Transverse colon (tissue), 4 donors: ENCODE measurements at regions not wholly inside any gene's neighbourhood (a gene's known extent, or its start where the extent isn't known, plus 50 kb on each side); places are given as distances from the start of the nearest gene placed in this dataset.

Experiments
- DNase-seq: peaks from one replicate; pipeline ENCODE4 v3.0.0-alpha.2; 2019
- H3K27ac ChIP-seq, 4 donors: fragments of 200-600 bp; sonication (generic); 2 replicates each; pipeline ENCODE4 v1.5.1; 2016 to 2018; ENCODE audit warnings: inconsistent platforms in 4 of 4
- H3K27me3 ChIP-seq: fragments of 200-600 bp; sonication (generic); 2 replicates; pipeline ENCODE4 v1.5.1; 2017; ENCODE audit warnings: inconsistent platforms
- H3K36me3 ChIP-seq, 4 donors: fragments of 200-600 bp; sonication (generic); 2 replicates each; pipeline ENCODE4 v1.5.1; 2017 to 2019; ENCODE audit warnings: inconsistent platforms in 4 of 4
- H3K4me1 ChIP-seq, 4 donors: fragments of 200-600 bp; sonication (generic); 2 replicates each; pipeline ENCODE4 v1.5.1; 2017 to 2020; ENCODE audit warnings: inconsistent platforms in 4 of 4
- H3K4me3 ChIP-seq, 4 donors: fragments of 200-600 bp; sonication (generic); 1 replicate in 1 of 4; 2 replicates in 3 of 4; pipeline versions ENCODE4 v1.5.1 to v1.6.1; 2017 to 2019; ENCODE audit warnings: inconsistent platforms in 4 of 4
- H3K9me3 ChIP-seq, 2 donors: fragments of 200-600 bp; sonication (generic); 2 replicates each; pipeline ENCODE4 v1.5.1; 2017 to 2019; ENCODE audit warnings: inconsistent platforms in 2 of 2
- EP300 ChIP-seq: sonication (generic); formaldehyde crosslinking; IDR thresholded peaks from one replicate; pipeline ENCODE4 v1.6.1; 2017; ENCODE audit warnings: antibody characterized with exemption, low read depth
- POLR2A ChIP-seq: fragments of 450-650 bp; IDR thresholded peaks from one replicate; pipeline ENCODE4 v1.6.1; 2016; ENCODE audit warnings: antibody characterized with exemption, mild to moderate bottlenecking, moderate library complexity
- POLR2AphosphoS5 ChIP-seq, 3 donors: sonication (generic); formaldehyde crosslinking; IDR thresholded peaks; one replicate each; pipeline ENCODE4 v1.6.1; 2016; ENCODE audit warnings: antibody characterized with exemption in 3 of 3
- WGBS, 2 donors: methylation state at CpG; one replicate each; pipeline ENCODE4 v1.1.5; 2018; ENCODE audit warnings: low coverage in 1 of 2; 5-methylcytosine and 5-hydroxymethylcytosine counted together
- in situ Hi-C, 4 donors: fragments of 200-750 bp; cut with MboI; loops; one replicate each; pipeline versions ENCODE4 v1.15.0 to v1.15.1; 2017; ENCODE audit warnings: low sequenced_read_pairs in 3 of 4, low pct_ligation_motif_present in 1 of 4, low pct_unique_long_range_greater_than_20kb in 1 of 4
- intact Hi-C: fragments of 100-400 bp; cut with DNase I; formaldehyde crosslinking; loops from one replicate; pipeline ENCODE4 v1.15.1; 2023; ENCODE audit warnings: low total_unique reads
- TF ChIP-seq, protein P1 (sequence below), 5 experiments: fragments of 200-600 bp in 3 of 5; fragments of 450-650 bp in 2 of 5; sonication (generic) in 3 of 5; IDR thresholded peaks; 1 replicate in 2 of 5; 2 replicates in 3 of 5; pipeline ENCODE4 v1.5.1; 2016 to 2017; ENCODE audit warnings: antibody characterized with exemption in 5 of 5, inconsistent platforms in 3 of 5, mild to moderate bottlenecking in 2 of 5, moderate library complexity in 1 of 5

DNA sequence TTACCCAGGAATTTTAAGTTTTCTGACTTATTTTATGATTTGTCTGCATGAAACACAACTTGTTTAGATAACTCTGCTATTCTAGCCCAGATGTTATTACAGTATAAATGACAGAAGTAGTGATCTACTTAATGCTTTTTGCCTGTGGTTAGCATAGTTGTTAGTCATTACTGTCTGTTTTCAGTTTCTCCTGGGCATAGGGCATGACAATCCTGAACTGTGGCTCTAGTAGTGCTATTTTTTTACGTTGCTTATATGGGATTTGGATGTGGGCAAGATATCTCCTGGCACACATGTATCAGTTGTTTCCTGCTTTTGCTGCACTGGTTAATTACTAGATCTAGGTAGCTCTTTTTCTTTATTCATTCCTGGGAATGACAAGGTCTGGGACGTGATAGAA, 1005.8 kb downstream of the PCDH18 start:
- no peak for TF ChIP-seq EP300
- TF ChIP-seq POLR2AphosphoS5 (IDR thresholded peaks at IDR 0.05), result no peak
- TF ChIP-seq POLR2A, result no peak
- TF ChIP-seq, protein P1, sequence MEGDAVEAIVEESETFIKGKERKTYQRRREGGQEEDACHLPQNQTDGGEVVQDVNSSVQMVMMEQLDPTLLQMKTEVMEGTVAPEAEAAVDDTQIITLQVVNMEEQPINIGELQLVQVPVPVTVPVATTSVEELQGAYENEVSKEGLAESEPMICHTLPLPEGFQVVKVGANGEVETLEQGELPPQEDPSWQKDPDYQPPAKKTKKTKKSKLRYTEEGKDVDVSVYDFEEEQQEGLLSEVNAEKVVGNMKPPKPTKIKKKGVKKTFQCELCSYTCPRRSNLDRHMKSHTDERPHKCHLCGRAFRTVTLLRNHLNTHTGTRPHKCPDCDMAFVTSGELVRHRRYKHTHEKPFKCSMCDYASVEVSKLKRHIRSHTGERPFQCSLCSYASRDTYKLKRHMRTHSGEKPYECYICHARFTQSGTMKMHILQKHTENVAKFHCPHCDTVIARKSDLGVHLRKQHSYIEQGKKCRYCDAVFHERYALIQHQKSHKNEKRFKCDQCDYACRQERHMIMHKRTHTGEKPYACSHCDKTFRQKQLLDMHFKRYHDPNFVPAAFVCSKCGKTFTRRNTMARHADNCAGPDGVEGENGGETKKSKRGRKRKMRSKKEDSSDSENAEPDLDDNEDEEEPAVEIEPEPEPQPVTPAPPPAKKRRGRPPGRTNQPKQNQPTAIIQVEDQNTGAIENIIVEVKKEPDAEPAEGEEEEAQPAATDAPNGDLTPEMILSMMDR (IDR thresholded peaks at IDR 0.05), result no peak

GRCh38 chr4:136524039-136524438, 1008.3 kb downstream of the PCDH18 start:
- Histone ChIP-seq H3K27ac (no peak overlapping the region), H3K4me1 (no peaks in the 10 kb centered on the region), H3K4me3 (no peak overlapping the region), H3K9me3 (no peaks in the 10 kb centered on the region), H3K27me3 (no peaks in the 10 kb centered on the region), H3K36me3 (no peaks in the 10 kb centered on the region)
- 82 to 92% methylated on average over 2 of the region's 2 CpGs for WGBS, 2 donors
- TF ChIP-seq POLR2AphosphoS5 (IDR thresholded peaks at IDR 0.05), result no peak
- TF ChIP-seq, protein P1 (IDR thresholded peaks at IDR 0.05), result no peak
- no peak for TF ChIP-seq EP300
- TF ChIP-seq POLR2A, result no peak
- no peak for DNase-seq
- in situ Hi-C loops, result no loop called here
- intact Hi-C loops, result no loop called here

More for the DNA sequence above, 1005.8 kb downstream of the PCDH18 start:
- no peaks in the 10 kb centered on the region for H3K9me3 ChIP-seq
- in situ Hi-C loops (no loop called here), intact Hi-C loops (no loop called here)
- H3K4me1 ChIP-seq, result no peaks in the 10 kb centered on the region
- DNase-seq, result no peak
- H3K36me3 ChIP-seq, result no peaks in the 10 kb centered on the region
- H3K4me3 ChIP-seq, result no peak overlapping the region
- 39 to 67% methylated on average over 2 of the region's 2 CpGs for WGBS, 2 donors
- H3K27ac ChIP-seq, result no peak overlapping the region
- no peaks in the 10 kb centered on the region for H3K27me3 ChIP-seq

DNA sequence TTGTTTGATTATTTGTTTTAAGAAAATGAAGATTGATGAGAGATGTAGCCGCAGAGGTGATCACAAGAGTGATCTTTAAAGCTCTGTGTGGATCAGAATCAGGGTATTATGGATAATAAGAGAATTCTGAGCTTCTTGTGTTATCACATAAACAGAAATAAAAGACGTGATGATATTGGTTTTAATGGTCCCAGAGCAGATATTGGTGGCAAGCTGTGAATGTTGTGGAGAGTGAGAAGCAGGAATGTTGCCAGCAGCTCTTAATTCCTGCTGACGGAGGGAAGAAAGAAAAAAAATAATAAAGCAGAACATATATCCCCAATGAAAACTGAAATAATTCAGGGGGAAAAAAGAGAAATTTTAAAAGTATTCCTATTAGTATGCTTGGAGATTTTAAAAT, 1015.9 kb downstream of the PCDH18 start:
- Histone ChIP-seq H3K36me3 (no peaks in the 10 kb centered on the region), H3K9me3 (no peaks in the 10 kb centered on the region), H3K4me3 (no peak overlapping the region), H3K27me3 (no peaks in the 10 kb centered on the region), H3K27ac (no peak overlapping the region), H3K4me1 (no peaks in the 10 kb centered on the region)
- intact Hi-C loops (no loop called here), in situ Hi-C loops (no loop called here)
- WGBS, 2 donors, result 62 to 67% methylated on average over 3 of the region's 3 CpGs
- DNase-seq, result no peak
- TF ChIP-seq EP300 (no peak), POLR2AphosphoS5 (IDR thresholded peaks at IDR 0.05) (no peak), POLR2A (no peak)
- TF ChIP-seq, protein P1 (IDR thresholded peaks at IDR 0.05), result no peak

DNA sequence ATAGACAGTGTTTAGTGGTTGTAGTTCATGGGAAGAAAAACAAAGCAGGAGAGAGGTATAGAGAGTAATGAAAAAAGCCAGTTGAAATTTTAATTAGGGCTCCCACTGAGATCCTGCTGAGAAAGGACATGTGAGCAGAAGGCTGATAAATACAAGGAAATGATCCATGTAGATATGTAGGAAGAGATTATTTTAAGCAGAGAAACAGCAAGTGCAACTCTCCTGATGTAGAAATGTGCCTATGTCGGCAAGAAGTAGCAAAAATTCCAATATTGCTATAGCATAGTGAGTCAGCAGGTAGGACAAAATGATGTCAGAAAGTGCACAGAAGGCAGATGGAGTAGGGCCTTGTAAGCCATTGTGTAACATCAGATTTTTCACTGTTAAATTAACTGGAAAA, 1027.3 kb downstream of the PCDH18 start:
- TF ChIP-seq POLR2A (no peak), EP300 (no peak), POLR2AphosphoS5 (IDR thresholded peaks at IDR 0.05) (no peak)
- TF ChIP-seq, protein P1 (IDR thresholded peaks at IDR 0.05), result no peak
- H3K27me3 ChIP-seq, result no peaks in the 10 kb centered on the region
- no peak overlapping the region for H3K27ac ChIP-seq
- H3K4me1 ChIP-seq, result no peaks in the 10 kb centered on the region
- intact Hi-C loops (no loop called here), in situ Hi-C loops (no loop called here)
- no peaks in the 10 kb centered on the region for H3K36me3 ChIP-seq
- WGBS, 2 donors, result 59% methylated on average over 1 of the region's 1 CpG; no CpG with 5 or more reads in 1 of the 2 donors
- no peaks in the 10 kb centered on the region for H3K9me3 ChIP-seq
- H3K4me3 ChIP-seq, result no peak overlapping the region
- DNase-seq, result no peak
